AG09319 (cell line): ENCODE measurements at regions not wholly inside any gene's neighbourhood (a gene's known extent, or its start where the extent isn't known, plus 50 kb on each side); places are given as distances from the start of the nearest gene placed in this dataset.

ENCODE experiments used
- DNase-seq: peaks from one replicate; pipeline ENCODE4 v3.0.0-alpha.2; 2010; ENCODE audit warnings: low read depth; ENCODE audit errors: extremely low read depth
- TF ChIP-seq, protein P1 (sequence below): IDR thresholded peaks from 2 replicates; pipeline ENCODE4 v1.5.1; 2011; ENCODE audit warnings: low read depth, mild to moderate bottlenecking, inconsistent platforms, low read length, moderate library complexity

DNA sequence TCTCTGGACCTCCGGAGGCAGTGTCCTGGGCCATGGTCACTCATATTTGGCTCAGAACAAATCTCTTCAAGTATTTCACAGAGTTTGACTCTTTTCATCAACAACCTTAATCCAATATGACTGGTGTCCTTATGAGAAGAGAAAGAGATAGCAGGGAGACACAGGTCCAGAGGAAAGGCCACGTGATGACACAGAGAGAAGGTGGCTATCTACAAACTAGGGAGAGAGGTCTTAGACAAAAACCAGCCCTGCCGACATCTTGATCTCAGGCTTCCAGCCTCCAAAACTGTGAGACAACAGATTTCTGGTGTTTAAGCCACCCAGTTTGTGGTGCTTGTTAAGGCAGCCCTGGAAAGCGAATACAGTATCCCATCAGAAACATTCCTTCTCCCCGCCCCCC is 237.1 kb upstream of the PROK2 start:
- DNase-seq = no peak
- TF ChIP-seq, protein P1, sequence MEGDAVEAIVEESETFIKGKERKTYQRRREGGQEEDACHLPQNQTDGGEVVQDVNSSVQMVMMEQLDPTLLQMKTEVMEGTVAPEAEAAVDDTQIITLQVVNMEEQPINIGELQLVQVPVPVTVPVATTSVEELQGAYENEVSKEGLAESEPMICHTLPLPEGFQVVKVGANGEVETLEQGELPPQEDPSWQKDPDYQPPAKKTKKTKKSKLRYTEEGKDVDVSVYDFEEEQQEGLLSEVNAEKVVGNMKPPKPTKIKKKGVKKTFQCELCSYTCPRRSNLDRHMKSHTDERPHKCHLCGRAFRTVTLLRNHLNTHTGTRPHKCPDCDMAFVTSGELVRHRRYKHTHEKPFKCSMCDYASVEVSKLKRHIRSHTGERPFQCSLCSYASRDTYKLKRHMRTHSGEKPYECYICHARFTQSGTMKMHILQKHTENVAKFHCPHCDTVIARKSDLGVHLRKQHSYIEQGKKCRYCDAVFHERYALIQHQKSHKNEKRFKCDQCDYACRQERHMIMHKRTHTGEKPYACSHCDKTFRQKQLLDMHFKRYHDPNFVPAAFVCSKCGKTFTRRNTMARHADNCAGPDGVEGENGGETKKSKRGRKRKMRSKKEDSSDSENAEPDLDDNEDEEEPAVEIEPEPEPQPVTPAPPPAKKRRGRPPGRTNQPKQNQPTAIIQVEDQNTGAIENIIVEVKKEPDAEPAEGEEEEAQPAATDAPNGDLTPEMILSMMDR = no peak

DNA sequence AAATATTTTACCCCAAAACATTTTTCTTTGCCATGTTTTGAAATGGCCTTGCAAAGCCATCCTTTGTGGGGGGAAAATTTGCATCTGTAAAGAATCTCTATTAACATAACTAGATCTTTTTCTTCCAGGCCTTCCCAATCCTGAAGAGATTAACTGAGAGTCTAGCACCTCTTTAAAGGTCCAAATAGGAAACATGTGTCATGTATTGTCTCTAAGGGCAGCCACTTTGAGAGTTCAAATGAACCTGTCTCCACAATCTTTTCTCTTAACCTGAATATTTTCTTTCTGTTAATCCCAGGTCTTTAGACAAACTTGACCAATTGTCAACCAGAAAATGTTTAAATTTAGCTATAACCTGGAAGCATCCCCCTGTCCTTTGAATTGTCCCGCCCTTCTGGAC is 236.6 kb upstream of the PROK2 start:
- no peak for DNase-seq
- TF ChIP-seq, protein P1 = no peak

DNA sequence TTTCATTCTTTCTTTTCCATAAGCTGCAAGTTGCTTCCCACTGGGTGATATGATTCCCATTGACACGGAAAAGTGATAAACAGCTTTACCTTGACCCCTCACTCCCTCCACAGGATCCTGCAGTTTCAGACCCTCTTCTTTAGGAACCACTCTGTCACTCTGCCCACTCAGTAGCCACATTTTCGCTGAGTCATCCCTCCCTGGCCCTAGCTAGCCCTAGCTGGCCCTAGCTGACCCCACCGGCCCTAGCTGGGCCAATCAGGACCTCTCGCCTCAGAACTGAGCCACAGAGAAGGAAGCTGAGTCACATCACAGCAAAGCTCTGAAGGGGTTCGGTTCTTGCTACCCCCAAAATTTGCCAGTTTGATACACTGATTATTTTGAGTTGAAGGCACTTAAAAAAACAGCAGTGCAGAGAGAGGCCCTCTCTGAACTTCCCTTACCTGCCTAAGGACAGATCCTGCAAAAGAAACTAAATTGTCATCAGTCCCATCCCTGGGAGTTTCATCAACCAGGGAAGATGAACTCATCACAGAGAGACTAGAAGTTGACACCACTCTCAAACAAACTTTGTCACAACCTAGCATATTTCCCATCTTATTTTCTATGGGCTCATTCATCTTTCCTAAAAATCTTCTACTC is 233.5 kb upstream of the PROK2 start:
- DNase-seq = no peak
- TF ChIP-seq, protein P1 = no peak

DNA sequence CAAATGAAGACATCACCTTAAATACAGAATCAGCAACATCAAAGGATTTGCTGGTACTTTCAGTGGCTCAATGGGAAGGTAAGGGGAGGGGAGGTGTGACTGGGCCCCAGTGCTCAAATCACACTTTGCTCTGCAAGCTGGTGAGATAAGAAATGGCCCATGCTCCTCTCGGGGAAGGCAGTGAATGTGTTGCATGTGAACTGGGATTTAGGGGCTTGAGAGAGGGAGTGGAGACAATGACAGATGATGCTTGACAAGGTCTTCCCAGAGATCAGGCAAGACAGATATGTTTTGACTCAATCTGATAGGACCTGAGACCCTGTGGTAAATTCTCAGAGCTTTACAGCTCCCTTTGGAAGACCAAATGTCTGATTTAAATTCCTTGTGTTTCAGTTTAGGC is 233.0 kb upstream of the PROK2 start:
- no peak for DNase-seq
- TF ChIP-seq, protein P1 = no peak

DNA sequence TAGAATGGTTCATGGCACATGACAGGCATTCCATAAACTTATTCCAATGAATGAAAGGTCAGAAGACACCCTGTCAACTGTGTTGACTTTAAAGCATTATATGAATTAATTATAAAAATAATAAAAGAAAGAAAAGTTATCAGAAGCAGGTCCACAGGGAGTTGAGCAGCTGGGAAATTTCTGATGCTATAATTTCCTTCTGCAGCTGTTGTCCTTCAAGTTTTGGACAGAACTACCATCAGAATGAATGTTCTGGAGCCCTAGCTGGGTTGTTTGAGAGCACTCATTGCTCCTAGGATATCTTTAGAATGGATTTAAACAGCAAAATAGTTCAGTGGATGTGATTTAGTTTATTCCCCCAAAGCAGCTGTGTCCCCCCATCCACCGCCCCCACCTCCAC is 232.4 kb upstream of the PROK2 start:
- no peak for DNase-seq
- TF ChIP-seq, protein P1 = no peak

DNA sequence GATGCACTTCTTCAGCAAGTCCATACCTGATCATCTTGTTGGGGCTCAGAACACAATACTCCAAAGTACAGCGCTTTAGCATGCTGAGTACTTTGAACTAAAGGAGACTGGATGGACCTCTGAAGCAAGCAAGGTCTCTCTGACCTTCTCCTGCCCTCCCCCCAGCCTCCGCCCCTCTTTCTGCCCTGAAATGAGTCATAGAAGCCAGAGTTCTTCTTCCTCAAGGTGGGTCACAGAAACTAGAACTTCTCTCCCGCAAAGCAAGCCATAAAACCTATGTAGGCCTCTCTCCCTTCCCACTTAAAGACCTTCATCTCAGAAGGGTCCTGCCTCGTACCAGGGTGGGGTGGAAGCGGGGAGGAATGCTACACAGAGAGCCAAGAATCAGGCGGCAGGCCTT is 230.5 kb upstream of the PROK2 start:
- TF ChIP-seq, protein P1 = no peak
- DNase-seq = no peak

DNA sequence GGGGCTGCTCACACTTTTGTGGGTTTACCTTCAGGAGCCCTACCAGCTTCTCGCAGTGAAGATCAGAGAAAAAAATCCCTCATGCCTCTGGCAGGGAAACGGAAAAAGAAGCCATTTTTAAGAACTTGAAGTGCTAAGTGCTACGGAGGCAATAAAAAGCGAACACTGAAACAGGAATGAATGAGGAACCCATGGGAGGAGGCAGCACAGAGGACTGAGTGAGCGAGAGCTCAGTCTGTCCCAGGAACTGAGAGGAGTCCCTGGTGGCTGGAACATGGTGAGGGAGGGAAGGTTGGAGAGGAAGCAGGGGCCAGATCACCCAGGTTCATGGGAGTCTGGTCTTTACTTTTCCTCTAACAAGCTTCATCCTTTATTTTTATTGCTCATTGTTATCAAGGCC is 228.1 kb upstream of the PROK2 start:
- DNase-seq = no peak
- TF ChIP-seq, protein P1 = no peak
